Stimulated activated CD8-positive, alpha-beta memory T cell treated with anti-CD3 and anti-CD28 coated beads, Interleukin-2, amount 100 ng/mL, for 1 hour (primary cell): ENCODE measurements at regions not wholly inside any gene's neighbourhood (a gene's known extent, or its start where the extent isn't known, plus 50 kb on each side); places are given as distances from the start of the nearest gene placed in this dataset.

Experiments used
- DNase-seq, 2 donors: peaks; one replicate each; pipeline ENCODE4 v3.0.0-alpha.2; 2020; ENCODE audit warnings: low read depth in 2 of 2

GRCh38 chr22:49081261-49081666, 746.4 kb downstream of the BRD1 start:
- no peak for DNase-seq

GRCh38 chr22:49080631-49081030, 747.0 kb downstream of the BRD1 start:
- DNase-seq: no peak

GRCh38 chr22:49079743-49080500, 747.8 kb downstream of the BRD1 start:
- DNase-seq: no peak

- DNase-seq: no peak
Observed at GRCh38 chr22:49079027-49079725, 748.5 kb downstream of the BRD1 start.

GRCh38 chr22:49078076-49078710, 749.5 kb downstream of the BRD1 start:
- DNase-seq: no peak

GRCh38 chr22:49077586-49077985, 750.1 kb downstream of the BRD1 start:
- DNase-seq: no peak

- DNase-seq: no peak
Observed at GRCh38 chr22:49077036-49077393, 750.7 kb downstream of the BRD1 start.

- no peak for DNase-seq
Observed at GRCh38 chr22:49076300-49077035, 751.2 kb downstream of the BRD1 start.

GRCh38 chr22:49075150-49075549, 752.5 kb downstream of the BRD1 start:
- DNase-seq: no peak

GRCh38 chr22:49073873-49074417, 753.7 kb downstream of the BRD1 start:
- DNase-seq: no peak

- no peak for DNase-seq
Observed at GRCh38 chr22:49072996-49073645, 754.6 kb downstream of the BRD1 start.

- no peak for DNase-seq
Observed at GRCh38 chr22:49070501-49070900, 757.2 kb downstream of the BRD1 start.

- DNase-seq: no peak
Observed at GRCh38 chr22:49068861-49069500, 758.7 kb downstream of the BRD1 start.

GRCh38 chr22:49067504-49067903, 760.2 kb downstream of the BRD1 start:
- DNase-seq: no peak

GRCh38 chr22:49066619-49067018, 761.1 kb downstream of the BRD1 start:
- no peak for DNase-seq

- no peak for DNase-seq
Observed at GRCh38 chr22:49064836-49065235, 762.8 kb downstream of the BRD1 start.

GRCh38 chr22:49063545-49063890, 764.2 kb downstream of the BRD1 start:
- no peak for DNase-seq

- no peak for DNase-seq
Observed at GRCh38 chr22:49062802-49063544, 764.7 kb downstream of the BRD1 start.

GRCh38 chr22:49062155-49062801, 765.4 kb downstream of the BRD1 start:
- DNase-seq: no peak

- DNase-seq: no peak
Observed at GRCh38 chr22:49057910-49058309, 769.8 kb downstream of the BRD1 start.
